SU-DHL-6 (cell line): ENCODE measurements at regions not wholly inside any gene's neighbourhood (a gene's known extent, or its start where the extent isn't known, plus 50 kb on each side); places are given as distances from the start of the nearest gene placed in this dataset.

Experiments
- H2AFZ ChIP-seq: fragments of 200-600 bp; sonication (generic); 2 replicates; pipeline ENCODE4 v1.6.1; 2014; ENCODE audit warnings: low read depth, mild to moderate bottlenecking, moderate library complexity, mixed read lengths, antibody characterized with exemption, low read length; ENCODE audit not compliant: severe bottlenecking
- H3F3A ChIP-seq: fragments of 200-600 bp; shearing (Covaris generic); 2 replicates; pipeline ENCODE4 v1.6.0; 2016; ENCODE audit warnings: antibody characterized with exemption, mild to moderate bottlenecking; ENCODE audit not compliant: insufficient read depth
- H3K27ac ChIP-seq: fragments of 200-600 bp; sonication (generic); 2 replicates; pipeline ENCODE4 v1.5.1; 2016; ENCODE audit warnings: low read depth, mild to moderate bottlenecking, low read length, moderate library complexity, mixed read lengths
- H3K27me3 ChIP-seq: fragments of 200-600 bp; sonication (generic), shearing (Covaris generic); 2 replicates; pipeline ENCODE4 v1.6.0; 2014; ENCODE audit warnings: mild to moderate bottlenecking, low read length
- H3K36me3 ChIP-seq: fragments of 200-600 bp; sonication (generic); 2 replicates; pipeline ENCODE4 v1.6.1; 2014; ENCODE audit warnings: mild to moderate bottlenecking, low read length, mixed read lengths
- H3K4me2 ChIP-seq: fragments of 300-600, 200-600 bp; shearing (Covaris generic), sonication (generic); 2 replicates; pipeline ENCODE4 v1.6.0; 2014; ENCODE audit warnings: low read length, low read depth, mild to moderate bottlenecking; ENCODE audit not compliant: poor library complexity, severe bottlenecking
- H3K4me3 ChIP-seq: fragments of 200-600 bp; sonication (generic); 2 replicates; pipeline ENCODE4 v1.5.1; 2014; ENCODE audit warnings: antibody characterized with exemption, low read length, mild to moderate bottlenecking, mixed read lengths; ENCODE audit not compliant: insufficient read depth, poor library complexity, severe bottlenecking
- H3K79me2 ChIP-seq: fragments of 200-600 bp; sonication (generic); 2 replicates; pipeline ENCODE4 v1.6.1; 2014; ENCODE audit warnings: mild to moderate bottlenecking, low read length, moderate library complexity; ENCODE audit not compliant: insufficient read depth
- H3K9ac ChIP-seq: fragments of 200-600 bp; sonication (generic); 2 replicates; pipeline ENCODE4 v1.7.0; 2014; ENCODE audit warnings: mild to moderate bottlenecking, low read length
- H3K9me2 ChIP-seq: fragments of 200-600 bp; sonication (generic); replicated peaks from 2 replicates; pipeline ENCODE4 v1.6.1; 2014; ENCODE audit warnings: low read length; ENCODE audit not compliant: insufficient read depth
- H3K9me3 ChIP-seq: fragments of 200-600 bp; sonication (generic); 2 replicates; pipeline ENCODE4 v1.6.1; 2014; ENCODE audit warnings: low read length, mixed read lengths; ENCODE audit not compliant: insufficient read depth
- H4K20me1 ChIP-seq: fragments of 200-600 bp; sonication (generic); 2 replicates; pipeline ENCODE4 v1.6.1; 2014; ENCODE audit warnings: low read depth, mild to moderate bottlenecking, antibody characterized with exemption, low read length, moderate library complexity, mixed read lengths
- EZH2phosphoT487 ChIP-seq: fragments of 200-600 bp; sonication (generic), shearing (Covaris generic); conservative IDR thresholded peaks from 2 replicates; pipeline ENCODE4 v1.6.1; 2018; ENCODE audit warnings: mild to moderate bottlenecking, antibody characterized with exemption, low read length, moderate library complexity, mixed read lengths
- TF ChIP-seq, protein P1 (sequence below): fragments of 200-600 bp; sonication (generic); IDR thresholded peaks from one replicate; pipeline ENCODE4 v1.5.1; 2017; ENCODE audit warnings: antibody characterized with exemption, mild to moderate bottlenecking, low read length, moderate library complexity; ENCODE audit not compliant: insufficient read depth, poor library complexity, severe bottlenecking

- H3K9ac ChIP-seq, result no peak overlapping the region
- H3F3A ChIP-seq, result no peaks in the 10 kb centered on the region
- no peak overlapping the region for H3K4me2 ChIP-seq
- no peaks in the 10 kb centered on the region for H3K27me3 ChIP-seq
- no peaks in the 10 kb centered on the region for H3K36me3 ChIP-seq
- H4K20me1 ChIP-seq, result no peaks in the 10 kb centered on the region
- TF ChIP-seq EZH2phosphoT487, result no peak
- H3K79me2 ChIP-seq, result peaks cover 5% of the 10 kb centered on the region
- no peaks in the 10 kb centered on the region for H3K9me2 ChIP-seq
- H3K4me3 ChIP-seq, result no peak overlapping the region
- H3K9me3 ChIP-seq, result no peaks in the 10 kb centered on the region
- H3K27ac ChIP-seq, result no peak overlapping the region
- H2AFZ ChIP-seq, result no peak overlapping the region
These were observed 265.9 kb upstream of the KLF14 start for GRCh38 chr7:130999926-131000325.

DNA sequence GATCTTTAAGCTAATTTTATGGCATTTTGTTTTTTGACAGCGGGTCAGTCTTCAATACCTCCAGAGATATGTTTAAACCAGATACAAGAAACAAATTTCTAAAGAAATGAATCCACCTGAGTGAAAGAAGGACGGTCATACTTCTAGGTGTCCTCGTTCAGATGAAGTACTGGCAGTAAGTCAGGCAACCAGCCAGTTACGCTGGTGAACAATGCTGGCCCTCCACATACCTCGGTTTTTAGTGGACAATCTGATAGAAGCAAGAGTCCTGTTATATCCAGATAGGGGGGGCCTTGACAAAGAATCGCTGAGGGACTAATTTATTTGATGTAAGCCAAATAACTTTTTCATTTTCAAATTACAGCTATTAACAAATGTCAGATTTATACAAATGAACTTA lies 266.4 kb upstream of the KLF14 start:
- H4K20me1 ChIP-seq, result no peaks in the 10 kb centered on the region
- no peaks in the 10 kb centered on the region for H3K9me3 ChIP-seq
- H3F3A ChIP-seq, result no peaks in the 10 kb centered on the region
- no peak overlapping the region for H3K27ac ChIP-seq
- no peak overlapping the region for H3K4me3 ChIP-seq
- TF ChIP-seq, protein P1, sequence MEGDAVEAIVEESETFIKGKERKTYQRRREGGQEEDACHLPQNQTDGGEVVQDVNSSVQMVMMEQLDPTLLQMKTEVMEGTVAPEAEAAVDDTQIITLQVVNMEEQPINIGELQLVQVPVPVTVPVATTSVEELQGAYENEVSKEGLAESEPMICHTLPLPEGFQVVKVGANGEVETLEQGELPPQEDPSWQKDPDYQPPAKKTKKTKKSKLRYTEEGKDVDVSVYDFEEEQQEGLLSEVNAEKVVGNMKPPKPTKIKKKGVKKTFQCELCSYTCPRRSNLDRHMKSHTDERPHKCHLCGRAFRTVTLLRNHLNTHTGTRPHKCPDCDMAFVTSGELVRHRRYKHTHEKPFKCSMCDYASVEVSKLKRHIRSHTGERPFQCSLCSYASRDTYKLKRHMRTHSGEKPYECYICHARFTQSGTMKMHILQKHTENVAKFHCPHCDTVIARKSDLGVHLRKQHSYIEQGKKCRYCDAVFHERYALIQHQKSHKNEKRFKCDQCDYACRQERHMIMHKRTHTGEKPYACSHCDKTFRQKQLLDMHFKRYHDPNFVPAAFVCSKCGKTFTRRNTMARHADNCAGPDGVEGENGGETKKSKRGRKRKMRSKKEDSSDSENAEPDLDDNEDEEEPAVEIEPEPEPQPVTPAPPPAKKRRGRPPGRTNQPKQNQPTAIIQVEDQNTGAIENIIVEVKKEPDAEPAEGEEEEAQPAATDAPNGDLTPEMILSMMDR, result no peak
- no peaks in the 10 kb centered on the region for H3K27me3 ChIP-seq
- no peaks in the 10 kb centered on the region for H3K36me3 ChIP-seq
- no peak overlapping the region for H3K4me2 ChIP-seq
- H2AFZ ChIP-seq, result no peak overlapping the region
- peaks cover 7% of the 10 kb centered on the region for H3K79me2 ChIP-seq
- no peaks in the 10 kb centered on the region for H3K9me2 ChIP-seq
- H3K9ac ChIP-seq, result no peak overlapping the region

- Histone ChIP-seq H3K4me3 (no peak overlapping the region), H4K20me1 (no peaks in the 10 kb centered on the region), H3K36me3 (no peaks in the 10 kb centered on the region), H3K9me3 (no peaks in the 10 kb centered on the region), H3K27ac (no peak overlapping the region), H3F3A (no peaks in the 10 kb centered on the region), H3K9me2 (no peaks in the 10 kb centered on the region), H2AFZ (no peak overlapping the region), H3K9ac (no peak overlapping the region), H3K4me2 (no peak overlapping the region), H3K27me3 (no peaks in the 10 kb centered on the region), H3K79me2 (peaks cover 9% of the 10 kb centered on the region)
- TF ChIP-seq, protein P1, result no peak
- TF ChIP-seq EZH2phosphoT487, result no peak
These were observed 266.9 kb upstream of the KLF14 start for GRCh38 chr7:131000873-131001272.

DNA sequence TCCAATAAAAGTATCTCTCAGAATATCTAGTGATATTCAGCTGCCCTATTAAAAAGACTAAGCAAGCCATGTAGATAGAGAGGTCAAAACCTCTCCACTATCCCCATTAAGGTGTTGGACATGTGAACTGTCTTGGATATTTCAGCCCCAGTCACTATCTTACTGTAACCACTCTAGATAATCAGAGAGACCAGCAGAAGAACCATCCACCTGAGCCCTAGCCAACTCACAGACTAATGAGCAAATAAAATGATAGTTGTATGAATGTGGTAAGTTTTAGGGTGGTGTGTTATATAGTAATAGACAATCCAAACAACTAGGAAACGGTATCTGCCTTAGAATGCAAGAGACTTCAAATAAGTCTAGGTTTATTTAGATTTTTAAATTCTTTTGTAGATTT lies 268.6 kb upstream of the KLF14 start:
- no peaks in the 10 kb centered on the region for H4K20me1 ChIP-seq
- no peak overlapping the region for H3K4me2 ChIP-seq
- H3K9me3 ChIP-seq, result no peaks in the 10 kb centered on the region
- H3K27ac ChIP-seq, result no peak overlapping the region
- peaks cover 9% of the 10 kb centered on the region for H3K79me2 ChIP-seq
- H3K9ac ChIP-seq, result no peak overlapping the region
- H2AFZ ChIP-seq, result no peak overlapping the region
- no peaks in the 10 kb centered on the region for H3K27me3 ChIP-seq
- 0 out of 2 replicates have a peak, but pooled peaks cover 4% of the 10 kb centered on the region for H3F3A ChIP-seq
- H3K36me3 ChIP-seq, result no peaks in the 10 kb centered on the region
- no peak for TF ChIP-seq EZH2phosphoT487
- TF ChIP-seq, protein P1, result no peak
- H3K4me3 ChIP-seq, result no peak overlapping the region
- no peaks in the 10 kb centered on the region for H3K9me2 ChIP-seq
